CD4-positive, alpha-beta T cell treated with Interleukin-6 for 4 hours (primary cell): ENCODE measurements at regions not wholly inside any gene's neighbourhood (a gene's known extent, or its start where the extent isn't known, plus 50 kb on each side); places are given as distances from the start of the nearest gene placed in this dataset.
"Not testable (repeated sequence)": the region's sequence is repeated elsewhere in the genome, so short reads cannot be mapped to it uniquely, and the experiment has no call there.

Experiments used
- DNase-seq: peaks from one replicate; pipeline ENCODE4 v3.0.0-alpha.2; 2020; ENCODE audit warnings: mixed read lengths

GRCh38 chr12:127459166-127459565, 807.8 kb upstream of the TMEM132C start:
- DNase-seq, result no peak

GRCh38 chr12:127459687-127460086, 807.3 kb upstream of the TMEM132C start:
- DNase-seq, result no peak

GRCh38 chr12:127463237-127463636, 803.7 kb upstream of the TMEM132C start:
- DNase-seq, result no peak

GRCh38 chr12:127469331-127469730, 797.6 kb upstream of the TMEM132C start:
- DNase-seq, result no peak

- DNase-seq, result no peak
Observed at GRCh38 chr12:127473766-127474165, 793.2 kb upstream of the TMEM132C start.

GRCh38 chr12:127479256-127479655, 787.7 kb upstream of the TMEM132C start:
- no peak for DNase-seq

- DNase-seq, result no peak
Observed at GRCh38 chr12:127480775-127481314, 786.1 kb upstream of the TMEM132C start.

- DNase-seq, result no peak
Observed at GRCh38 chr12:127482950-127483349, 784.0 kb upstream of the TMEM132C start.

- no peak for DNase-seq
Observed at GRCh38 chr12:127485528-127485927, 781.4 kb upstream of the TMEM132C start.

GRCh38 chr12:127487031-127487430, 779.9 kb upstream of the TMEM132C start:
- DNase-seq, result no peak

- DNase-seq, result no peak
Observed at GRCh38 chr12:127489061-127489460, 777.9 kb upstream of the TMEM132C start.

GRCh38 chr12:127494961-127495915, 771.7 kb upstream of the TMEM132C start:
- no peak for DNase-seq

- DNase-seq, result no peak
Observed at GRCh38 chr12:127496255-127496654, 770.7 kb upstream of the TMEM132C start.

GRCh38 chr12:127500512-127501035, 766.4 kb upstream of the TMEM132C start:
- no peak for DNase-seq

- DNase-seq, result no peak
Observed at GRCh38 chr12:127501916-127502315, 765.1 kb upstream of the TMEM132C start.

GRCh38 chr12:127503246-127503645, 763.7 kb upstream of the TMEM132C start:
- no peak for DNase-seq

- not testable (repeated sequence) for DNase-seq
Observed at GRCh38 chr12:127503996-127504395, 763.0 kb upstream of the TMEM132C start.

GRCh38 chr12:127504874-127505273, 762.1 kb upstream of the TMEM132C start:
- no peak for DNase-seq

GRCh38 chr12:127507341-127507740, 759.6 kb upstream of the TMEM132C start:
- DNase-seq, result no peak

- DNase-seq, result no peak
Observed at GRCh38 chr12:127509066-127509778, 757.7 kb upstream of the TMEM132C start.

GRCh38 chr12:127515941-127516340, 751.0 kb upstream of the TMEM132C start:
- DNase-seq, result no peak

GRCh38 chr12:127516467-127516866, 750.5 kb upstream of the TMEM132C start:
- DNase-seq, result no peak

- no peak for DNase-seq
Observed at GRCh38 chr12:127519779-127520178, 747.2 kb upstream of the TMEM132C start.
